Heart left ventricle (tissue), 13 donors: ENCODE measurements at regions not wholly inside any gene's neighbourhood (a gene's known extent, or its start where the extent isn't known, plus 50 kb on each side); places are given as distances from the start of the nearest gene placed in this dataset.

Source experiments
- CTCF ChIP-seq, 12 donors: fragments of 200-600 bp; sonication (generic) in 4 of 12; IDR thresholded peaks; one replicate each; pipeline versions ENCODE4 v1.5.0 to v1.8.0; 2018 to 2022; ENCODE audit warnings: antibody characterized with exemption in 12 of 12, mild to moderate bottlenecking in 5 of 12
- POLR2A ChIP-seq, 2 donors: fragments of 450-650 bp; IDR thresholded peaks; one replicate each; pipeline ENCODE4 v1.6.1; 2017; ENCODE audit warnings: antibody characterized with exemption in 2 of 2, mild to moderate bottlenecking in 2 of 2, moderate library complexity in 2 of 2
- donor health status: ischemic (EF 13 %, LVEDD 7.1; RV severe dilation, severe dysfunction).
- donor health status: DM: no; HTN: yes; CAD: no.
- donor health status: DM: no; HTN: no; CAD: no.
- donor health status: ischemic (EF 25% LVEDD 6.9; RV normal size, moderate dysfunction).
- donor health status: ischemic (EF 25% LVEDD 5.7; RV mildly dilated, moderate dysfunction).
- donor health status: ischemic (EF 35%, LVEDD 5.7; RV mildly dilated, moderate dysfunction).
- donor health status: nonischemic (EF 11% LVEDD 7.7; RV severe dilation, severe dysfunction).
- donor health status: DM: yes; HTN: yes; CAD: no.
- donor health status: PGD.
- donor health status: ischemic (EF 29% LVEDD 5.4; RV normal size, mild dysfunction).
- donor health status: nonischemic (EF 23%, LVEDD 6.1; RV moderate dilation, normal function).

- TF ChIP-seq CTCF (IDR thresholded peaks at IDR 0.05) (no peak), POLR2A (IDR thresholded peaks at IDR 0.05) (no peak)
These were observed 376.8 kb upstream of the PHF14 start for GRCh38 chr7:10596827-10597226.
